ENCODE measurements at regions not wholly inside any gene's neighbourhood (a gene's known extent, or its start where the extent isn't known, plus 50 kb on each side); places are given as distances from the start of the nearest gene placed in this dataset.
"Not testable (repeated sequence)": the region's sequence is repeated elsewhere in the genome, so short reads cannot be mapped to it uniquely, and the experiment has no call there.

- DNase-seq (ENCODE audit: low spot score): no peak
These were observed 2106.3 kb upstream of the WWC1 start for GRCh38 chr5:166185185-166185584.

DNA sequence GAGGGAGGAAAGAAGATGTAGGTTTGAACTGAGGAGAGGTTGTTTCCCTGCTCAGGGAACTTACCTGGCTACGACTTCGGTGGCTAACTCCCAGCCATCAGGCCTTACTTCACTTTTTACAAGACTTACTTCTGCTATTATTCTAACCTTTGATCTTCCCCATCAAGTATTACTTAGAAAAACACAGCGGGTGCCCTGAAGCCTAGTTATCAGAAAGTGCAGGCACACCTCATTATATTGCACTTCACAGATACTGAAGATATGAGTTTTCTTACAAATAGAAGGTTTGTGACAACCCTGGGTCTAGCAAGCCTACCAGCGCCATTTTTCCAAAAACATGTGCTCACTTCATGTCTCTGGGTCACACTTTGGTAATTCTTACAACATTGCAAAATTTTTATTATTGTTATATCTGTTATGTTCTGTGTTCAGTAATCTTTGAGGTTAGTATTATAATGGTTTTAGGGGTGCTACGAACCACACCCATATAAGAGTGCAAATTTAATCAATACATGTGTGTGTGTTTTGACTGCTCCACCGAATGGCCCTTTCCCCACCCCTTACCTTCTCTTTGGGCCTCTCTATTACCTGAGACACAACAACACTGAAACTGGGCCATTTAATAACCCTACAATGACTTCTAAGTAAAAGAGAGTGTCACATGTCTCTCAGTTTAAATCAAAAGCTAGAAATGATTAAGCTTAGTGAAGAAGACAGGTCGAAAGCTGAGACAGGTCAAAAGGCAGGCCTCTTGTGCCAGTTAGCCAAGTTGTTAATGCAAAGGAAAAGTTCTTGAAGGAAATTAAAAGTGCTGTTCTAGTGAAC, 2102.7 kb upstream of the WWC1 start:
- DNase-seq (ENCODE audit: low spot score): no peak

DNA sequence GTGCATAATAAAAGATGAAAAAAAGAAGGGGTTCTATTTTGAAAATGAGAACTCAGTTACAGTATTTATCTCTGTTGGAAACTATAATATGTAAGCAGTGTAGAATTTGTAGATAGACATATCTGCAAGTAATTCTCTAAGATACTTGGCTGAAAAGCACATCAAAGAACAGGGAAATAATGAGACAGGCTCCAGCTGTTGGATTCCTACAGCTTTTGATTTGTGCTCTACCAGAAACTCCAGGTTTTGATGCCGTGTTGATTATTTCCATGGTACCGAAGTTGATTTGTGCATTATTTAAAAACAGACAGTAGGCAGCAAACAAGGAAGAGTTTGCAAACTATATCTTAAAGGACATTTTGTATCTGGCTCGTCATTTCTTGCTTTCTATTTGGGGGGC, 2098.7 kb upstream of the WWC1 start:
- DNase-seq (ENCODE audit: low spot score): no peak

DNA sequence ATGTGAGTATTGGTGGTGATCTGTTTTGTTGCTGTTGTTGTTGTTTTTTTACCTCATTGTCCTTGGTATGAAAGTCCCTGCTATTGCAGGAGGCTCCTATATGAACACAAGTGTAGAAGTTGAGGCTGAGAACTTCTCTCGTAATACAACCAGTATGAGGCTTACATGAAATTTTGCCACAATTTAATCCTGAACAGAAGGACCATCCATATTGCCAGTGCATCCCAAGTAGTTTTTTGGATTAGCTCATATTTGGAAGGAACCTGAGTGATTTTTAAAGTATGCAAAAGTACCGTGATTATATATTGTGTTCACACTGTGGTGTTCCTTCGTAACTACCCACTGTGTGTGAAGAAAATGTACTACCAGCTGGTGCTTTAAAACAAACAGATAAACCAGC, 2095.5 kb upstream of the WWC1 start:
- DNase-seq (ENCODE audit: low spot score): no peak

DNA sequence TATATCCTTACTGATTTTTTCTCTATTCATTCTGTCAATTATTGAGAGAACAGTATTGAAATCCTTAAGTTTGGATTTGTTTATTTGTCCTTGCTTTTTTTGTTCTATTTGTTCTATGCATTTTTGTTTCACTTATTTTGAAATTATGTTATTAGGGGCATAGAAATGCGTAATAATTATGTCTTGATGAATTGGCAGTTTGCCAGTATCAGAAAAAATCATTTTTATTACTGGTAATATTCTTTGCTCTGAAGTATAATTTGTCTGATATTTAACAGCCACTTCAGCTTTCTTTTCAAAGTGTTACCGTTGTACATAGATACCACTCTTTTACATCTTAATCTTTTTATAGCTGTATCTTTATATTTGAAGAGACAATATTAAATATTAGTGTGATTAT, 2090.9 kb upstream of the WWC1 start:
- no peak for DNase-seq (ENCODE audit: low spot score)

GRCh38 chr5:166211640-166212039, 2079.8 kb upstream of the WWC1 start:
- no peak for DNase-seq (ENCODE audit: low spot score)

GRCh38 chr5:166236327-166236726, 2055.1 kb upstream of the WWC1 start:
- DNase-seq (ENCODE audit: low spot score): no peak

DNA sequence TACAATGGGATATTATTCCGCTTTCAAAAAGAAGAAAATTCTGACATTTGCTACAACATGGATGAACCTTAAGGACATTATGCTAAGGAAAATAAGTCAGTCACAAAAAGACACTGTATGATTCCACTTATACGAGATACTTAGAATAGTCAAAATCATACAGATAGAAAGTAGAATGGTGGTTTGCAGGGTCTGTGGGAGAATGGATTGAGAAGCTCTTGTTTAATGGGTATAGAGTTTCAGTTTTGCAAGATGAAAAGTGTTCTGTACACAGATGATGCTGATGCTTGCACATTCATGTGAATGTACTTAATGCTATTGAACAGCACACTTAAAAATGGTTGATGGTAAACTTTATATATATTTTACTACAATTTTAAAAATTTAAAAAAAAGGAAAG, 2050.7 kb upstream of the WWC1 start:
- no peak for DNase-seq (ENCODE audit: low spot score)

GRCh38 chr5:166245556-166245955, 2045.9 kb upstream of the WWC1 start:
- no peak for DNase-seq (ENCODE audit: low spot score)

DNA sequence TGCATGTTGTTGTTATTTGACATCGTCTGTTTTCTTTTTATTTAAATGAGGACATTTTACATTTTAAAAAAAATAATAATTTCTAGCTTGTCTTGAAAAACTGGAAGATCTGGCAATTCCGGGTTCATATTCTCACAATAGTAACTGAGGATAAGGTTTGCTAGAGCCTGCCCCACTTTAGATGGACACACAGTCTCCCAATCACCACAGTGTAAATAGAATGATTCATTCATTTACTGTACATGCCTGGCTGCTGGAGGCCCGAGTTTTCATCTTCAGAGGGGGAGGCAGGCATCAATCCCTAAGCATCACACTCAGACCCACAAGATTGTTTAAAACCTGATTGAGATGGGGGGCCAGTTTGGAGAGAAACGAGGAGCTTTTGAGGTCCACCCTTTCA, 2039.7 kb upstream of the WWC1 start:
- DNase-seq (ENCODE audit: low spot score): no peak

- no peak for DNase-seq (ENCODE audit: low spot score)
These were observed 2033.8 kb upstream of the WWC1 start for GRCh38 chr5:166257661-166258060.

DNA sequence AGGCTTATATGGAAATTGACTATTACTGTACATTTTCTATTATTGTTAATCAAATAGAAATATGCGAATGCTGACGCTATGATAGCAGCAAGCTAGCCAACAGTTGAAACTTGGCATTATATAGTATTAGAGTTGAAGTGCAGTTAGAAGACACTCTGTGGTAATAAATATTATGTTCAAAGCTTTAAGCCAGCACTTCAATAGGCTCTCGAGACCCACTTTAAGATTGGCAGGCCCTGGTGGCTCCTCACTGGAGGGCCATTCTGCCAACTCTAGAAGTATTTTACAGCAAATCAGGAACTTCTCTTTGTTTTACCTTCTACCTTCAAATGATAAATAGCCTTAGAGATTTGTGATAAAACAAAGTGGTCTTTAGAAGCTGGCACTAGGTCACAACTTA, 2029.0 kb upstream of the WWC1 start:
- no peak for DNase-seq (ENCODE audit: low spot score)

GRCh38 chr5:166267907-166268306, 2023.5 kb upstream of the WWC1 start:
- DNase-seq (ENCODE audit: low spot score): no peak

- DNase-seq (ENCODE audit: low spot score): no peak
These were observed 2020.7 kb upstream of the WWC1 start for GRCh38 chr5:166270712-166271111.

- no peak for DNase-seq (ENCODE audit: low spot score)
These were observed 2015.4 kb upstream of the WWC1 start for GRCh38 chr5:166276006-166276405.

DNA sequence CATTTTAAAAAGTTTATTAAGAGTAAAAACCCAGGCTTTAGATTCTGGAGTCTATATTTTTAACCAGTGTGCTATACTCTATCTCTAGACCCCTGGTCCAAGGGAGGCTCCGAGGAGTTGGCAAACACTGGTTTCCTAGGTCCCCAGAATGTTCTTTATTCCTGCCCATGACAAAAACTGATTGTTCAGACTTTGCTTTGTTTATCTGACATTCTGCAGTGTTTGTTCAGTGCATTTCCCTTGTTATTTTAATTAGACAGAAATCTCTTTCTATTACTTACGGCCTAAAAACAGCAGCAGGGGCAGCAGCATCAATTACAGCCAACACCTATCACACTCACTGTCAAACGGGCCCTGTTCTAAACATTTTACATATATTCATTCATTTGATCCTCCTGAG, 2011.6 kb upstream of the WWC1 start:
- DNase-seq (ENCODE audit: low spot score): no peak

- no peak for DNase-seq (ENCODE audit: low spot score)
These were observed 2010.0 kb upstream of the WWC1 start for GRCh38 chr5:166281433-166281832.

DNA sequence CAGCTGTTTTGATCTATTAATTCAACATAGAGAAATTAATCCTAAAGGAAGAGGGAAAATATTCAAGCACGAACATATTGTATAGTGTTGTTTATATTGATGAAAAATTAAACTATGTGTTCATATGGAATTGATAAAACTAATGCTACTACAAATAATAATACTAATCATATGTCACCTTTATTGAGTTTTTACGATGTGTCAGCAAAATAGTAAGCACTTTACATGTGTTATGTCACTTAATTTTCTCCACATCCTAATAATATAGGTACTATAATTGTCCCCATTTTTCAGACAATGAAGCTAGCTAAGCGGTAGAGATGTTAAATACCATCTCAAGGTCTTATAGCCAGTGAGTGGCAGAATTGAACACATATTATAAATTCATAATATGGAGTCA, 2008.5 kb upstream of the WWC1 start:
- DNase-seq (ENCODE audit: low spot score): no peak

DNA sequence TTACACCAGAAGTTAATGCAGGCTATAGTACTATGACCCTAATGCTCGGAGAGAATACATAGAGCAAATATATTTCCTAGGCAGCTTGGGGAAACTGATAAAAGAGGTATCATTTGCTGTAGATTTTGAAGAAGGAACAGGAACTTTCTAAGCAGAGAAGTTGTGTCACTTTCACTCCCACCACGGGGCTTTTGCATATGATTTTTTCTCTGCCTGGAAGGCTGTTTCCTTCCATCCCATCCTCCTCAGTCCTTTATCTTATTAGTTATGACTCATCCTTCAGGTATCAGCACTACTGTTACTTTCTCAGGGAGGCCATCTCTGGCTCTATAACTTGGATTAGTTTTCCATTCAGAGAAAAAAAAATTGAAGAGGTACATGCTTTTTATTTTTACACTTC, 2006.1 kb upstream of the WWC1 start:
- DNase-seq (ENCODE audit: low spot score): no peak

- no peak for DNase-seq (ENCODE audit: low spot score)
These were observed 2004.6 kb upstream of the WWC1 start for GRCh38 chr5:166286832-166287231.

DNA sequence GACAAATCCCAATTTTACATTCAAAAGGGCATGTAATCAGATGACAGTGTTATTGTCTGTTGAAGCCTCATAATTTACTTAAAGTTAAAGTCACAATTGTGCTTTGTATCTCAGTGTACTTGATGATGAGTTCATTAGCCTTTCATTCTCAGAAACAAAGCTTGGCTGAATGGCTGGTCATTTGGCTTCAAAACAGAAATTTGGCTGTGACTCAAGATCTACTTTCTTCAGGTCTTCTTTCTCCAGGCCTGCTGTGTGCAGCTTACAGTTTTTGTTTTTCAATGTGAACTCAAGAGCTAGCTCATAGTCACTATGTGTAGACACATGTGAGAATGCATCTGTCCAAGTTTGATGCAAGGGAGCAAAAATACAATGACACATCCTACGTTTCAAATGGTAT, 2003.6 kb upstream of the WWC1 start:
- DNase-seq (ENCODE audit: low spot score): no peak

DNA sequence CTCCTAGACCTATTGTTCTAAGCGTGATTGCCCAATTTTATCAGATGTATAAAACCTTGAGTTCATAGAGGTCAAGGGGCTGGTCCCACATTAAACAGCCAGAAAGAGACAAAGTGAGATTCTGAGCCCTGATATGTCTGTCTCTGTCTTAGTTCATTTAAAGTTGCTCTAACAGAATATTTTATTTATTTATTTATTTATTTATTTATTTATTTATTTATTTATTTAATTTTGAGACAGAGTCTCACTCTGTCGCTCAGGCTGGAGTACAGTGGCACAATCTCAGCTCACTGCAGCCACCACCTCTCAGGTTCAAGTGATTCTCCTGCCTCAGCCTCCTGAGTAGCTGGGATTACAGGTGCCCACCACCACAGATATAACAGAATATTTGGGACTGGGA, 1999.6 kb upstream of the WWC1 start:
- DNase-seq (ENCODE audit: low spot score): not testable (repeated sequence)

- DNase-seq (ENCODE audit: low spot score): no peak
These were observed 1997.6 kb upstream of the WWC1 start for GRCh38 chr5:166293892-166294291.

- DNase-seq (ENCODE audit: low spot score): no peak
These were observed 1989.3 kb upstream of the WWC1 start for GRCh38 chr5:166302166-166302565.

All from hepatic stellate cell (primary cell).